Stimulated activated CD4-positive, alpha-beta T cell treated with anti-CD3 and anti-CD28 coated beads, TNF-alpha, amount 100 ng/mL, for 24 hours (primary cell): ENCODE measurements at regions not wholly inside any gene's neighbourhood (a gene's known extent, or its start where the extent isn't known, plus 50 kb on each side); places are given as distances from the start of the nearest gene placed in this dataset.
"Not testable (repeated sequence)": the region's sequence is repeated elsewhere in the genome, so short reads cannot be mapped to it uniquely, and the experiment has no call there.

Experiments
- DNase-seq, 3 experiments: peaks; one replicate each; pipeline ENCODE4 v3.0.0-alpha.2; 2020; ENCODE audit warnings: low read depth in 3 of 3

- no peak for DNase-seq
These were observed 760.4 kb downstream of the SLITRK1 start for GRCh38 chr13:83121896-83122295.

- no peak for DNase-seq
These were observed 765.2 kb downstream of the SLITRK1 start for GRCh38 chr13:83117046-83117445.

- not testable (repeated sequence) for DNase-seq
These were observed 780.6 kb downstream of the SLITRK1 start for GRCh38 chr13:83101574-83102247.

- DNase-seq = no peak
These were observed 782.0 kb downstream of the SLITRK1 start for GRCh38 chr13:83100237-83100636.

- no peak for DNase-seq
These were observed 793.4 kb downstream of the SLITRK1 start for GRCh38 chr13:83088858-83089257.

GRCh38 chr13:83086948-83087347 is 795.3 kb downstream of the SLITRK1 start:
- no peak for DNase-seq

GRCh38 chr13:83086088-83086487 is 796.2 kb downstream of the SLITRK1 start:
- DNase-seq = no peak

- DNase-seq = no peak
These were observed 796.9 kb downstream of the SLITRK1 start for GRCh38 chr13:83085186-83085900.

GRCh38 chr13:83077499-83077898 is 804.8 kb downstream of the SLITRK1 start:
- DNase-seq = no peak

- DNase-seq = not testable (repeated sequence)
These were observed 808.3 kb downstream of the SLITRK1 start for GRCh38 chr13:83073930-83074329.

- DNase-seq = no peak
These were observed 817.2 kb downstream of the SLITRK1 start for GRCh38 chr13:83065108-83065507.

GRCh38 chr13:83057119-83057518 is 825.2 kb downstream of the SLITRK1 start:
- no peak for DNase-seq

GRCh38 chr13:83056269-83056668 is 826.0 kb downstream of the SLITRK1 start:
- DNase-seq = no peak

GRCh38 chr13:83048419-83048818 is 833.9 kb downstream of the SLITRK1 start:
- no peak for DNase-seq

- no peak for DNase-seq
These were observed 857.2 kb downstream of the SLITRK1 start for GRCh38 chr13:83024955-83025594.

GRCh38 chr13:83024232-83024631 is 858.0 kb downstream of the SLITRK1 start:
- no peak for DNase-seq

- no peak for DNase-seq
These were observed 862.3 kb downstream of the SLITRK1 start for GRCh38 chr13:83019986-83020385.

- no peak for DNase-seq
These were observed 872.3 kb downstream of the SLITRK1 start for GRCh38 chr13:83009987-83010386.

GRCh38 chr13:83008212-83008929 is 873.9 kb downstream of the SLITRK1 start:
- no peak for DNase-seq

GRCh38 chr13:83007226-83007625 is 875.0 kb downstream of the SLITRK1 start:
- DNase-seq = no peak

- no peak for DNase-seq
These were observed 879.1 kb downstream of the SLITRK1 start for GRCh38 chr13:83003185-83003584.

- DNase-seq = no peak
These were observed 888.9 kb downstream of the SLITRK1 start for GRCh38 chr13:82993417-82993816.
